ENCODE measurements at regions not wholly inside any gene's neighbourhood (a gene's known extent, or its start where the extent isn't known, plus 50 kb on each side); places are given as distances from the start of the nearest gene placed in this dataset.

DNA sequence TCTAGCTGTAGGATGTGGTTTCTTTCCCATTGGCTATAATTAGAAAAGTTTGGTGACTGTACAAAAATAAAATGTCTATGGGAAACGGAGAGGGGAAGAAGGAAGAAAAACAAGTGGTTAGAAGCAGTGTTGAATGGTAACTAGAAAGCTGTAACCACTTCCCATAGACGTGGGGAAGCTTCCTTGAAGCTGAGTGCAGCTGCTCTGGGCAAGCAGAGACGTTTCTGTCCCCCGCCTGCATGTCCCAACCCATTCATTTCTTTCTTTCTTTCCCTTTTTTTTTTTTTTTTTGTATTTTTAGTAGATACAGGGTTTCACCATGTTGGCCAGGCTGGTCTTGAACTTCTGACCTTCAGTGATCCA lies 367.8 kb upstream of the HS6ST1 start:
- Histone ChIP-seq H3K27ac (no peak overlapping the region), H3K4me3 (no peak overlapping the region), H3K27me3 (no peaks in the 10 kb centered on the region), H3K36me3 (ENCODE audit: low read depth, missing control alignments) (no peaks in the 10 kb centered on the region), H3K4me1 (no peaks in the 10 kb centered on the region), H3K9me3 (no peaks in the 10 kb centered on the region)
- WGBS, 2 donors, result 70 to 78% methylated on average over 4 of the region's 4 CpGs
- intact Hi-C loops (cut with DNase I; ENCODE audit: low total_unique reads), result no loop called here
- no peak for DNase-seq
- TF ChIP-seq, protein P1, sequence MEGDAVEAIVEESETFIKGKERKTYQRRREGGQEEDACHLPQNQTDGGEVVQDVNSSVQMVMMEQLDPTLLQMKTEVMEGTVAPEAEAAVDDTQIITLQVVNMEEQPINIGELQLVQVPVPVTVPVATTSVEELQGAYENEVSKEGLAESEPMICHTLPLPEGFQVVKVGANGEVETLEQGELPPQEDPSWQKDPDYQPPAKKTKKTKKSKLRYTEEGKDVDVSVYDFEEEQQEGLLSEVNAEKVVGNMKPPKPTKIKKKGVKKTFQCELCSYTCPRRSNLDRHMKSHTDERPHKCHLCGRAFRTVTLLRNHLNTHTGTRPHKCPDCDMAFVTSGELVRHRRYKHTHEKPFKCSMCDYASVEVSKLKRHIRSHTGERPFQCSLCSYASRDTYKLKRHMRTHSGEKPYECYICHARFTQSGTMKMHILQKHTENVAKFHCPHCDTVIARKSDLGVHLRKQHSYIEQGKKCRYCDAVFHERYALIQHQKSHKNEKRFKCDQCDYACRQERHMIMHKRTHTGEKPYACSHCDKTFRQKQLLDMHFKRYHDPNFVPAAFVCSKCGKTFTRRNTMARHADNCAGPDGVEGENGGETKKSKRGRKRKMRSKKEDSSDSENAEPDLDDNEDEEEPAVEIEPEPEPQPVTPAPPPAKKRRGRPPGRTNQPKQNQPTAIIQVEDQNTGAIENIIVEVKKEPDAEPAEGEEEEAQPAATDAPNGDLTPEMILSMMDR (IDR thresholded peaks at IDR 0.05), result no peak
- no peak for TF ChIP-seq POLR2A (IDR thresholded peaks at IDR 0.05)

DNA sequence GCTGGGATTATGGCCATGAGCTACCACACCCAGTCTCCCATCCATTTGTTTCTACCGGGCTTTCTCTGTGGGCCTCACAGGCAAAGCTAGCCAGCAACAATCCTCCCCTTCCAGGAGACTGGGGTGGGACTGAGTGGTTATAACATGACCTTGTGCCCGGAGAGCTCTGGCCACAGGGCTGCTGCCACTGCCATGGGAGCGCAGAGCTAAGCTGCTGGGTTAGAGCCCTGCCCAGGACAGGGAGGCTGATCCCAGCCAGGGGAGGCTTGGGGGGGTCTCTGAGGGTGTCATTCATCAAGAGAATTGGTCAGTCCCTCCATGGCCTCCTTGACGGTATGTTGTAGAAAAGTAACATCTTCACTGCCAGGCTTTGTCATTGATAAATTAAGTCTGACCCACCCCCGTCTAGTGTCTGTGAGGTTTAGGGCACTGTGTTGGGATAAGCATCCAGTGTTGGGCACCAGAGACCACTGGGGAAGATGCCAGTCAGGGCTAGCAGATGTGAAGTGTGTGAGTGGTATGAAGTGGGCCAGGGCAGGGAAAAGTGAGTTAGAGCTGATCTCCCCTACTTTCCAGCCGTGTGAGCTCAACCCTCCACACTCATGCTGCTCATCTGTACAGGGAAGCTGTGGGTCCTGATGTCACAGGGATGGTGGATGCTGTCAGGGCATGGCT lies 368.4 kb upstream of the HS6ST1 start:
- Histone ChIP-seq H3K9me3 (no peaks in the 10 kb centered on the region), H3K4me3 (no peak overlapping the region), H3K36me3 (ENCODE audit: low read depth, missing control alignments) (no peaks in the 10 kb centered on the region), H3K27ac (no peak overlapping the region), H3K4me1 (no peaks in the 10 kb centered on the region), H3K27me3 (no peaks in the 10 kb centered on the region)
- intact Hi-C loops (cut with DNase I; ENCODE audit: low total_unique reads), result no loop called here
- DNase-seq, result no peak
- 84 to 87% methylated on average over 6 of the region's 6 CpGs for WGBS, 2 donors
- TF ChIP-seq, protein P1 (IDR thresholded peaks at IDR 0.05), result no peak
- no peak for TF ChIP-seq POLR2A (IDR thresholded peaks at IDR 0.05)

DNA sequence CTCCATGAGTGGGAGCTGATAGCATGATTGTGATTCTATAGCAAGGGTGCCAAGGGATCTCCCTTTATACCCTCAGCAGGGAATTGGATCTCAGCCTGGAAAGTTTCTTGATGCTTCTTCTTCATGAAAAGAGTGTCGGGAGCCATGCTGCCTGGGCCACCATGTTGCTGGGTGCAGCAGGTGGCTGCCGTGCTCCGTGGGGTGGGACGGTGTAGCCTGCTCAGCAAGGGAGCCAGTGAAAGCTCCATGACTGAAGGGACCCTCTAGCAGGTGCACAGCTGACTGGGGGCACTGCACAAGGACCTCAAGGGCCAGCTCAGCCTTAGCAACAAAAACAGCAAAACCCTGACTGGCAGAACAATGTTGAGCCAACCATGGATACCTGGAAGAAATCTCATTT lies 368.9 kb upstream of the HS6ST1 start:
- Histone ChIP-seq H3K36me3 (ENCODE audit: low read depth, missing control alignments) (no peaks in the 10 kb centered on the region), H3K4me3 (no peak overlapping the region), H3K27ac (no peak overlapping the region), H3K4me1 (no peaks in the 10 kb centered on the region), H3K27me3 (no peaks in the 10 kb centered on the region), H3K9me3 (no peaks in the 10 kb centered on the region)
- 80 to 92% methylated on average over 1 to 4 of the region's 4 CpGs for WGBS, 2 donors
- DNase-seq, result no peak
- intact Hi-C loops (cut with DNase I; ENCODE audit: low total_unique reads), result no loop called here
- TF ChIP-seq POLR2A (IDR thresholded peaks at IDR 0.05), result no peak
- TF ChIP-seq, protein P1 (IDR thresholded peaks at IDR 0.05), result no peak

DNA sequence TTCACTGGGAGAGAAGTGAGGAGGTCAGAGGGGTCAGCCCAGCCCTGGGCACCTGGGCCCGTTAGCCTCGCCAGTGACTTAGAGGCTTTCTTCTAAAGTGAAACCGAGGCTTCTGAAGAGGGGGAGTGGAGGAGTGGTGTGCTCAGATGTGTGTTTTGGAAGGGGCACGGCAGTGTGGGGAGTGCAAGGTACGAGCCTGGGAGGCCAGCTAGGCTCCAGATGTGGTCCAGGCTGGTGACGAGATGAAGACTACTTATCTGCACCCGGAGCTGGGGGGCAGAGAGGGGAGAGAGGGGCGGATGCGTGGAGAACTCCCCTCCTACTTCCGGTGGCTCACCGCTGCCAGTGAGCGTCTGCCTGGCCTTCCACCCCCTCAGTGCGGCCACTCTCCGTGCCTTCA lies 371.3 kb upstream of the HS6ST1 start:
- intact Hi-C loops (cut with DNase I; ENCODE audit: low total_unique reads), result no loop called here
- WGBS, 2 donors, result 74 to 75% methylated on average over 12 to 14 of the region's 14 CpGs
- DNase-seq, result no peak
- Histone ChIP-seq H3K27ac (no peak overlapping the region), H3K4me1 (no peaks in the 10 kb centered on the region), H3K27me3 (no peaks in the 10 kb centered on the region), H3K9me3 (no peaks in the 10 kb centered on the region), H3K4me3 (peak overlapping the region; percentile 8 to 36), H3K36me3 (ENCODE audit: low read depth, missing control alignments) (no peaks in the 10 kb centered on the region)
- no peak for TF ChIP-seq POLR2A (IDR thresholded peaks at IDR 0.05)
- TF ChIP-seq, protein P1 (IDR thresholded peaks at IDR 0.05), result no peak

DNA sequence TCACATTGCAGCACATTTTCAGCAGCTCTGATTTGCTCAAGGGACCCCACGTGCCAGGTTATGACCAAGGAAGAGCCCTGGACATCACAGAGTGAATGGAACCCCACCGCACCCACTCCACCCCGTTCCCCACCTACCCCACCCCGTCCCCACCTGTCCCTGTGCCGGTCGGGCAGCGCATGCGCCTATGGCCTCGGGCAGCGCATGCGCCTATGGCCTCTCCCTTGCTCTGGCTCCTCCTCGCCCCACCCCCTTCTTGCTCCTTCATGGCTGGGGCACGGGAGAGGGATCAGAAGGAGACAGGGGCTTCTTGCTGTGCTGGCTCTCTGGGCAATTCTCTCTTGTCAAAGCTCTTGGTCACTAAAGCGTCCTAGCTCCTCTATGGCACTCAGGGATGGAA lies 371.8 kb upstream of the HS6ST1 start:
- intact Hi-C loops (cut with DNase I; ENCODE audit: low total_unique reads), result no loop called here
- WGBS, 2 donors, result 87 to 90% methylated on average over 12 to 14 of the region's 14 CpGs
- no peaks in the 10 kb centered on the region for H3K27me3 ChIP-seq
- H3K27ac ChIP-seq, result no peak overlapping the region
- H3K4me1 ChIP-seq, result no peaks in the 10 kb centered on the region
- peak overlapping the region; percentile 8 to 36 for H3K4me3 ChIP-seq
- H3K9me3 ChIP-seq, result no peaks in the 10 kb centered on the region
- peak; percentile 62 for DNase-seq
- no peak for TF ChIP-seq POLR2A (IDR thresholded peaks at IDR 0.05)
- TF ChIP-seq, protein P1 (IDR thresholded peaks at IDR 0.05), result no peak
- no peaks in the 10 kb centered on the region for H3K36me3 ChIP-seq (ENCODE audit: low read depth, missing control alignments)

All from testis (tissue), 2 donors.